Pancreas (tissue), 10 donors: ENCODE measurements at regions not wholly inside any gene's neighbourhood (a gene's known extent, or its start where the extent isn't known, plus 50 kb on each side); places are given as distances from the start of the nearest gene placed in this dataset.
"Not testable (repeated sequence)": the region's sequence is repeated elsewhere in the genome, so short reads cannot be mapped to it uniquely, and the experiment has no call there.

Experiments used
- ATAC-seq, 4 donors: fragments of 200-7000 bp; cut with Tn5 transposase; one replicate each; pipeline versions ENCODE4 v1.8.0 to v1.9.1; 2020; ENCODE audit warnings: mild to moderate bottlenecking in 4 of 4, moderate library complexity in 4 of 4
- DNase-seq, 6 donors: peaks; one replicate each; pipeline ENCODE4 v3.0.0-alpha.2; 2020
- FAIRE-seq: peaks from 2 replicates; lab custom pipeline; 2012; peaks lifted over from hg19 to GRCh38; lab: Jason Lieb, UNC
- H3K27ac ChIP-seq, 4 donors: fragments of 200-600 bp; sonication (generic); 1 replicate in 3 of 4; 2 replicates in 1 of 4; pipeline versions ENCODE4 v1.5.0 to v1.8.0; 2020
- H3K27me3 ChIP-seq, 4 donors: fragments of 200-600 bp; one replicate each; pipeline ENCODE4 v1.8.0; 2021
- H3K36me3 ChIP-seq, 3 donors: fragments of 200-600 bp; sonication (generic) in 1 of 3; one replicate each; pipeline versions ENCODE4 v1.5.0 to v1.8.0; 2020 to 2021
- H3K4me1 ChIP-seq, 3 donors: fragments of 200-600 bp; one replicate each; pipeline ENCODE4 v1.8.0; 2021
- H3K4me3 ChIP-seq, 4 donors: fragments of 200-600 bp; sonication (generic) in 2 of 4; one replicate each; pipeline versions ENCODE4 v1.5.0 to v1.8.0; 2020 to 2021
- H3K9me3 ChIP-seq, 4 donors: fragments of 200-600 bp; one replicate each; pipeline ENCODE4 v1.8.0; 2021
- WGBS, 2 donors: extraction: QIAGEN DNeasy Blood & Tissue Kit; methylation state at CpG; one replicate each; pipeline ENCODE4 v1.1.7; 2013; 5-methylcytosine and 5-hydroxymethylcytosine counted together
- intact Hi-C, 3 donors: fragments of 100-400 bp; cut with DNase I; formaldehyde crosslinking; loops; one replicate each; pipeline versions ENCODE4 v1.11.1 to v1.14.2; 2022
- TF ChIP-seq, protein P1 (sequence below), 4 donors: fragments of 200-600 bp; sonication (generic) in 3 of 4; IDR thresholded peaks; one replicate each; pipeline versions ENCODE4 v1.5.0 to v1.8.0; 2021; ENCODE audit warnings: antibody characterized with exemption in 4 of 4
- donor health status: healthy with polysubstance abuse.
- donor health status: DM: no; HTN: no; CAD: no; lungs with moderate emphysema.
- donor health status: DM: no; HTN: no; CAD: no.
- donor health status: control.
- donor health status: control.
- donor health status: Bipolar disorder and iron deficiency.
- donor health status: DM: yes; HTN: yes; CAD: no.
- donor health status: DM: no; HTN: no; CAD: no.
- donor health status: DM: no; HTN: no; CAD: no.
- donor health status: DM: yes; HTN: yes; CAD: no.

DNA sequence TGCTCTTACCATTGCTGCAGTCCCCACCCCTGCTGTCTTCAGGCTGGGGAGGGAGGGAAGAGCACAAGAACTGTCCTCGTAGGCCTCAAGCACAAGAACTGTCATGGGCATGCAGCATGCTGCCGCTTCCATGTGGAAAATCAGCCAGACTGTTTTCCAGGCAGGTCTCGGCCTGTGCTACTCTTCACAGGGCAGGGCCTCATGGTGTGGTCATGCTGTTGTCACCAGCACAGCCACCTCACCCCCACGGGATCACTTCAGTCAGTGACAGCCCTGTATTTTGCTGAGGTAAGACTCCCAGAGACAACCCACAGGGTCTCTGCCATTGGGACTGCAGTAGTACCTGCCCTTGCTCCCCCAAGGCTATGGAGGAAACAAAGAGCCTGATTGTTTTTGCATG is 205.3 kb downstream of the NAP1L3 start:
- DNase-seq (no peak), FAIRE-seq (no peak), ATAC-seq (no peak)
- peaks cover 0 to 7% (median 0%) of the 10 kb centered on the region in 4 donors for H3K27me3 ChIP-seq
- no peak overlapping the region for H3K27ac ChIP-seq
- H3K4me3 ChIP-seq = no peak overlapping the region
- TF ChIP-seq, protein P1, sequence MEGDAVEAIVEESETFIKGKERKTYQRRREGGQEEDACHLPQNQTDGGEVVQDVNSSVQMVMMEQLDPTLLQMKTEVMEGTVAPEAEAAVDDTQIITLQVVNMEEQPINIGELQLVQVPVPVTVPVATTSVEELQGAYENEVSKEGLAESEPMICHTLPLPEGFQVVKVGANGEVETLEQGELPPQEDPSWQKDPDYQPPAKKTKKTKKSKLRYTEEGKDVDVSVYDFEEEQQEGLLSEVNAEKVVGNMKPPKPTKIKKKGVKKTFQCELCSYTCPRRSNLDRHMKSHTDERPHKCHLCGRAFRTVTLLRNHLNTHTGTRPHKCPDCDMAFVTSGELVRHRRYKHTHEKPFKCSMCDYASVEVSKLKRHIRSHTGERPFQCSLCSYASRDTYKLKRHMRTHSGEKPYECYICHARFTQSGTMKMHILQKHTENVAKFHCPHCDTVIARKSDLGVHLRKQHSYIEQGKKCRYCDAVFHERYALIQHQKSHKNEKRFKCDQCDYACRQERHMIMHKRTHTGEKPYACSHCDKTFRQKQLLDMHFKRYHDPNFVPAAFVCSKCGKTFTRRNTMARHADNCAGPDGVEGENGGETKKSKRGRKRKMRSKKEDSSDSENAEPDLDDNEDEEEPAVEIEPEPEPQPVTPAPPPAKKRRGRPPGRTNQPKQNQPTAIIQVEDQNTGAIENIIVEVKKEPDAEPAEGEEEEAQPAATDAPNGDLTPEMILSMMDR (IDR thresholded peaks at IDR 0.05) = no peak
- H3K9me3 ChIP-seq = no peaks in the 10 kb centered on the region
- intact Hi-C loops = no loop called here
- 79 to 83% methylated on average over 4 of the region's 4 CpGs for WGBS, 2 donors
- H3K36me3 ChIP-seq = no peaks in the 10 kb centered on the region
- H3K4me1 ChIP-seq = no peaks in the 10 kb centered on the region

DNA sequence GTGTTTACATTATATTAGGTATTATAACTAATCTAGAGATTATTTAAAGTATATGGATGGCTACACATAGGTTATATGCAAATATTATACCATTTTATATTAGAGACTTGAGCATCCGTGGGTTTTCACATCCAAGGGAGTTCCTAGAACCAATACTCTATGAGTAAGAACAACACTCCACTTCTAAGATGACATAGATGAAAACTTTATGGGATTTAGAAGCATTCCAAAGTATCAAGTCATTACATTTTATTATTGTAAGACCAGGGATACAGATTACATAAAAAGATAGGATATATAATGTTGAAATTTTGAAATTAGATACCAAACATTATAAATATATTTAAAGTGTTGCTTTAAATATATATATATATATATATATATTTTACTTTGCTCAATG is 207.0 kb downstream of the NAP1L3 start:
- H3K36me3 ChIP-seq = no peaks in the 10 kb centered on the region
- no peak overlapping the region for H3K4me3 ChIP-seq
- no peak overlapping the region for H3K27ac ChIP-seq
- WGBS, 2 donors = 51 to 63% methylated on average over 1 of the region's 1 CpG
- FAIRE-seq = peak; percentile 87
- no peak for ATAC-seq
- intact Hi-C loops = no loop called here
- DNase-seq = no peak
- no peaks in the 10 kb centered on the region for H3K9me3 ChIP-seq
- peaks cover 0 to 12% (median 0%) of the 10 kb centered on the region in 4 donors for H3K27me3 ChIP-seq
- TF ChIP-seq, protein P1 (IDR thresholded peaks at IDR 0.05) = no peak
- no peaks in the 10 kb centered on the region for H3K4me1 ChIP-seq

DNA sequence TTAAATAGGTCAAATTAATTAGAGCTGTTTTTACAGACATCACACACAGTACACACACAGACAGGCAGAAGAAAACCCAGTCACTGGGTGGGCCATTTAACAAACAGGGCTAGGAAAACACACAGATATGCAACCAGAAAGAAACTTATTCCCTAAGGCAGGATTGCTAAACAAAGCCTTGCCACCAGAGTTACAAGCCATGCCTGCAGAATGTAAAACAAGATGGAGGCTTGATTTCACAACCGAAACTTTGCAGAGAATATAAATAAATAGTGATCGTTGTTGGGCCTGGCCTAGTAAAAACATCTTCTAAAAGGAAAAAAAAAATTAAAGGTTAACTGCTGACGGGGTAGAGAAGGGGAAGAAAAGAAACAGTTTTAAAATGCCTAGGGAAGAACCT is 212.3 kb downstream of the NAP1L3 start:
- 71 to 72% methylated on average over 3 of the region's 3 CpGs for WGBS, 2 donors
- TF ChIP-seq, protein P1 (IDR thresholded peaks at IDR 0.05) = no peak
- Histone ChIP-seq H3K36me3 (no peaks in the 10 kb centered on the region), H3K9me3 (no peaks in the 10 kb centered on the region), H3K27ac (no peak overlapping the region), H3K4me3 (no peak overlapping the region), H3K4me1 (no peaks in the 10 kb centered on the region), H3K27me3 (peaks cover 0 to 5% (median 0%) of the 10 kb centered on the region in 4 donors)
- intact Hi-C loops = no loop called here
- DNase-seq (no peak), FAIRE-seq (no peak), ATAC-seq (no peak)

DNA sequence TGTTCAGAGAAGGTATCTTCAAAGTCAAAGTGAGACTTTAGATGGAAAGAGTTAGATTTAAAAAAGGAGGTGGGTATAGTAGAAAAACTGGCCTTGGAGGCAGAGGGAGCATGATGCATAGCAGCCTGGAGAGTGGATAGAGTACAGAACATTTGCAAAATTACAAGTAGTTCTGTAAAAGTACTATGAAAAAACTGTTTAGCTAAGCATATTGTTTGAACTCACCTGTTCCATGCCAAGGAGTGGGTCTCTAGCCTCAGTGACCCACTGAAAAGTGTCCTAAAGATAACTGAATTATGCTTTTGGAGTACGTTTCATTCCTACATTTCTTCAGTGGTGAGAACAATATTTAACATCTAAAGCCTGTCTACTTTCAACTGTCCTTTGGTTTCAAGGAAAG is 218.9 kb downstream of the NAP1L3 start:
- Histone ChIP-seq H3K36me3 (no peaks in the 10 kb centered on the region), H3K4me3 (no peak overlapping the region), H3K27ac (no peak overlapping the region), H3K27me3 (peaks cover 0 to 16% (median under 1%) of the 10 kb centered on the region in 4 donors), H3K9me3 (no peaks in the 10 kb centered on the region), H3K4me1 (no peaks in the 10 kb centered on the region)
- DNase-seq (no peak), ATAC-seq (no peak), FAIRE-seq (no peak)
- intact Hi-C loops = no loop called here
- TF ChIP-seq, protein P1 (IDR thresholded peaks at IDR 0.05) = no peak
- 45 to 57% methylated on average over 1 of the region's 1 CpG for WGBS, 2 donors

DNA sequence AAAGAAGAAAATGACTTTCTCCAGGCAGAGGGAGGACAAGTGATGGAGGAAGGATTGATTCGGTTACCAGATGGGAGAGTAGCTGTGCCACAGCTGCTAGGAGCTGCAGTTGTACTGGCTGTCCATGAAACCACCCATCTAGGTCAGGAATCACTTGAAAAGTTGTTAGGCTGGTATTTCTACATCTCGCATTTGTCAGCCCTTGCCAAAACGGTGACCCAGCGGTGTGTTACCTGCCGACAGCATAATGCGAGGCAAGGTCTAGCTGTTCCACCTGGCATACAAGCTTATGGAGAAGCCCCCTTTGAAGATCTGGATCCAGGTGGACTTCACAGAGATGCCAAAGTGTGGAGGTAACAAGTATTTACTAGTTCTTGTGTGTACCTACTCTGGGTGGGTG is 238.7 kb downstream of the NAP1L3 start:
- H3K27ac ChIP-seq, H3K4me1 ChIP-seq, ATAC-seq, H3K27me3 ChIP-seq, FAIRE-seq, intact Hi-C loops, H3K9me3 ChIP-seq, H3K36me3 ChIP-seq: not testable (repeated sequence)
- peak overlapping the region in 1 of 4 donors; percentile 8 for H3K4me3 ChIP-seq
- peak in 3 of 6 donors; percentile 5 to 46 (median 34) for DNase-seq
- WGBS, 2 donors = 33 to 39% methylated on average over 6 of the region's 6 CpGs
